Effector memory CD8-positive, alpha-beta T cell (primary cell): ENCODE measurements at regions not wholly inside any gene's neighbourhood (a gene's known extent, or its start where the extent isn't known, plus 50 kb on each side); places are given as distances from the start of the nearest gene placed in this dataset.

Experiments used
- ATAC-seq: fragments of 150-1000 bp; cut with Tn5 transposase; replicated peaks from 2 replicates; pipeline ENCODE4 v1.10.0; 2021; ENCODE audit warnings: mild to moderate bottlenecking, moderate library complexity
- DNase-seq, 3 experiments: peaks; one replicate each; pipeline ENCODE4 v3.0.0; 2021
- H3K27ac Mint-ChIP-seq, 2 donors: one replicate each; pipeline ENCODE4 v1.8.0; 2022; ENCODE audit warnings: mild to moderate bottlenecking in 2 of 2, mixed read lengths in 2 of 2, moderate library complexity in 2 of 2
- H3K27me3 Mint-ChIP-seq, 2 donors: one replicate each; pipeline ENCODE4 v1.8.0; 2022; ENCODE audit warnings: mixed read lengths in 2 of 2
- H3K36me3 Mint-ChIP-seq: one replicate; pipeline ENCODE4 v1.8.0; 2022; ENCODE audit warnings: mild to moderate bottlenecking, moderate library complexity, mixed read lengths; ENCODE audit not compliant: insufficient read depth
- H3K4me1 Mint-ChIP-seq, 2 donors: one replicate each; pipeline ENCODE4 v1.8.0; 2022; ENCODE audit warnings: low read depth in 2 of 2, mixed read lengths in 2 of 2
- H3K4me3 Mint-ChIP-seq, 2 donors: one replicate each; pipeline ENCODE4 v1.8.0; 2022; ENCODE audit warnings: mild to moderate bottlenecking in 2 of 2, mixed read lengths in 2 of 2, moderate library complexity in 2 of 2
- H3K9me3 Mint-ChIP-seq, 2 donors: one replicate each; pipeline ENCODE4 v1.8.0; 2022; ENCODE audit warnings: mixed read lengths in 2 of 2

DNA sequence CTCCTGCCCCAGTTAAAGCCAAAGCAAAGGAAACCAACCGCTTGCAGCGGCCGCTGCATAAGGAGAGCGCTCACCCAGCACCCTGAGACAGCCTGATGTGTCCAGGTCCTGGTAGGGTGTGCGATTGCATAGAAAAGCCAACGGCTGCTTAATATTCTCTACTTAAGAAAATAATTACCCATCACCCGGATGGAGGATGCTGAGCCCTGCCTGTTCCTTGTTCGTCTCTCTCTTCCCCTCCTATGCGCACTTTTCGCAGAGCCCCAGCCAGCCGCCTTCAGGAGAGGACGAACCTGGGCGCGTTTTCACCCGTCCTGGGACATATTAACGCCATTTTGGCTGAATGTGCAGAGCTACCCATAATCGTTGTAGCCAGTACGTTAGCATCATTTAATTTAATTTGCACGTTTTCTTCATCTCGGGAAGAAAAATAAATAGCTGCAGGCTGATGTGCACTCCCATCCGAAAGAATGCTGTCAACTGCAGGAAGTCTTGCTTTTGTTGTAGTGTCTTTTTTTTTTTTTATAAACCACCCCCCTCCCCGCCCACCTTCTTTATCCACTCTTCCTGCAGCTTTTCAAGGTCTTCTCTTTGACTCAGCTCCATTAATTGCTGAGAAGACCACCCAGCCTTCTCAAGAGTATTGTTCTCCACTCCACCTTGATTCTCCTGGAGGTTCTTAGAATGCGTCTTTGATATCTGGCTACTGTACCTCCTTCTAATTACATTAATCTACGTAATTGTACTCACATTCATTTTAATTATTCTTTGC lies 214.5 kb downstream of the TEX29 start:
- H3K4me3 Mint-ChIP-seq = no peak overlapping the region
- H3K27ac Mint-ChIP-seq = no peak overlapping the region
- no peak for ATAC-seq
- H3K36me3 Mint-ChIP-seq = no peaks in the 10 kb centered on the region
- DNase-seq = no peak
- peaks cover 44 to 92% of the 10 kb centered on the region in 2 donors for H3K27me3 Mint-ChIP-seq
- H3K9me3 Mint-ChIP-seq = no peaks in the 10 kb centered on the region
- peaks cover 0 to 3% of the 10 kb centered on the region in 2 donors for H3K4me1 Mint-ChIP-seq

DNA sequence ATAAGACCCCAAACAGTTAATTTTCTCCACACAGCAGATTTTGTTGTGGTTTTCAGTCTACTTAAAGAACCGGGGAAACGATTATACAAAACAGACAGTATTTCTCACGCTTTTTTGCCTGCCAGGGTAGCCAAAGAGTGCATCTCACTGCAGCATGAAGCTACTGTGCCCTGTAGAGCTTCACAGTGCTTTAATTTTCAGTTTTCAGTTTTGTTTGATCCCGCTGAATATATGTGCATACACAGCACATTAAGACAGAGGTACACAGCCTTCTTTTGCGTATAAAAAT lies 215.0 kb downstream of the TEX29 start:
- ATAC-seq (no peak), DNase-seq (no peak)
- Mint-ChIP-seq H3K36me3 (no peaks in the 10 kb centered on the region), H3K27ac (no peak overlapping the region), H3K27me3 (peaks cover 49 to 94% of the 10 kb centered on the region in 2 donors), H3K4me3 (no peak overlapping the region), H3K9me3 (no peaks in the 10 kb centered on the region), H3K4me1 (peaks cover 0 to 3% of the 10 kb centered on the region in 2 donors)

DNA sequence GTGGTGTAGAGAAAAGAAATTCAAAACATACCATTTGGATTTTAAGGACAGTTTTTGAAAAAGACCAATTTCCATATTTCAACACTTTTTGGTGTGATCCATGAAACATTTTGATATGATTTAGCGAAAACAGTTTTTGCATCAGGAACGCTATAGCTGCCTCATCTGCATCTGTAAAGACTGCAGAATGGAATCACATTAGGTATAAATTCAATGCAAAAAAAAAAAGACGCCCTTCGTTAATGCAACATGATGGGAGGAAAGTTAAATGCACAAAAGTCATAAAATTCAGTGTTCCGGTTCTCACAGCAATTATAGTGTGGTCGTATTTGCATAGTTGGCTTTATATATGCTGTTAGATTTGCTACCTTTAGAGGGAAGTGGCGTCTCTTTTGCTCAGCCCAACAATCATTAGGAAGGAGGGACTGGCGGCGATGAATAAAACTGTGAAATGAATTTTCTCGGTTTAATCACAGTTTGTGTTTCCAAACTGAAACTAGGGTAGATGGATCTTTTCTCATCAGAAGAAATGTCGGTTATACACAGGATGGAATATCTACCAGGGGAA lies 215.7 kb downstream of the TEX29 start:
- no peaks in the 10 kb centered on the region for H3K36me3 Mint-ChIP-seq
- H3K9me3 Mint-ChIP-seq = no peaks in the 10 kb centered on the region
- H3K4me3 Mint-ChIP-seq = no peak overlapping the region
- H3K27me3 Mint-ChIP-seq = peaks cover 56 to 94% of the 10 kb centered on the region in 2 donors
- H3K27ac Mint-ChIP-seq = no peak overlapping the region
- ATAC-seq (no peak), DNase-seq (no peak)
- no peaks in the 10 kb centered on the region for H3K4me1 Mint-ChIP-seq

- Mint-ChIP-seq H3K36me3 (no peaks in the 10 kb centered on the region), H3K4me1 (no peaks in the 10 kb centered on the region), H3K27me3 (peaks cover 54 to 92% of the 10 kb centered on the region in 2 donors), H3K4me3 (no peak overlapping the region), H3K9me3 (no peaks in the 10 kb centered on the region), H3K27ac (no peak overlapping the region)
- ATAC-seq = no peak
- DNase-seq = no peak
These were observed 216.8 kb downstream of the TEX29 start for GRCh38 chr13:111537115-111537728.

DNA sequence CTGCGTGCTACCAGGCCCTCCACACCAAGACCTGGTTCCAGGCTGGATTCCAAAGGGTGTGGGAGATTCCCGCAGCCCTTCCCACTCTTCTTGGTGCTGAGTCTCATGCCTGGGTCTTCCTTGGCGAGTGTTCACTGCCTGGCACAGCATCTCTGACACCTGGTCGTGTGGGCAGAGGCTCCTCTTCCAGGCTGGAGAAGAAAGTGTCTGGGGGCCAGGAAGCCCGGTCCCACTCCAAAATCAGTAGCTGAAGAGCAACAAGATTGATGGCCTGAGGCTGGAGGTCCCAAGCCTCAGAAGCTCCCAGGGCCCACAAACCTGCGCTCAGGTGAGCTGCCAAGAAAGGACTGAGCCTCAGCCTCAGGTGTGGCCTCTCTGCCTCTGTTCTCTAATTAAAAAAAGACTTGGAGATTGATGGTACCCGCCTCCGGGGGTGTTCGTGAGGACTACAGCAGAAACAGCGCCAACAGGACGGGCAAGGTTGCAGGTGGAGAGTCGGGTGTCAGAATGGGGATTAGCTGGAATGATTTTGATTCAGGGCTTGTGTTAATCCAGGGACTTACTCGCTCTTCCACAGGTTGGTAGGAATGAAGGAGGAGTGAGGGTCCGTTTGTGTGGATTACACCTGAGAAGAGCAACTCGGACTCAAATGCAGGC lies 217.5 kb downstream of the TEX29 start:
- Mint-ChIP-seq H3K27ac (no peak overlapping the region), H3K9me3 (no peaks in the 10 kb centered on the region), H3K4me3 (no peak overlapping the region), H3K36me3 (no peaks in the 10 kb centered on the region), H3K27me3 (peaks cover 59 to 90% of the 10 kb centered on the region in 2 donors), H3K4me1 (no peaks in the 10 kb centered on the region)
- ATAC-seq = no peak
- DNase-seq = no peak

DNA sequence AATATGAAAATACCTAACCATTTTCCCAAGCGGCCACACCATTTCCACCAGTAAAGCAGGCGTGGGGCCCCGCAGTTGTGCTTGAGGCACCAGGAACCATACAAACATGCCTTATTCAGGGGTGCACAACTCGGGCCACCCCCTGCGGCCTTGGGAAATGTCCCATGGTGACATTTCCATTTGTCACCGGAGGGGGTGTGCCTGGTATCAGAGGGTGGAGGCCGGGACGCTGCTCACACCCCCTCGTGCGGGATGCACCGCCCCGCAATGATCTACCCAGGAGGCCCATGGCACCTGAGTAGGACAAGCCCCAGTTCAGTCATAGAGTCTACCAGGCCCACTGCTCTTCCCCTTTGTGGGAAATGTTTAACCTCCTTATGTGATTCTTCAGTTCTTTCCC lies 218.8 kb downstream of the TEX29 start:
- no peaks in the 10 kb centered on the region for H3K36me3 Mint-ChIP-seq
- peaks cover 2 to 3% of the 10 kb centered on the region in 2 donors for H3K9me3 Mint-ChIP-seq
- DNase-seq = no peak
- no peak overlapping the region for H3K27ac Mint-ChIP-seq
- H3K4me1 Mint-ChIP-seq = no peaks in the 10 kb centered on the region
- no peak for ATAC-seq
- H3K4me3 Mint-ChIP-seq = no peak overlapping the region
- peaks cover 55 to 82% of the 10 kb centered on the region in 2 donors for H3K27me3 Mint-ChIP-seq

DNA sequence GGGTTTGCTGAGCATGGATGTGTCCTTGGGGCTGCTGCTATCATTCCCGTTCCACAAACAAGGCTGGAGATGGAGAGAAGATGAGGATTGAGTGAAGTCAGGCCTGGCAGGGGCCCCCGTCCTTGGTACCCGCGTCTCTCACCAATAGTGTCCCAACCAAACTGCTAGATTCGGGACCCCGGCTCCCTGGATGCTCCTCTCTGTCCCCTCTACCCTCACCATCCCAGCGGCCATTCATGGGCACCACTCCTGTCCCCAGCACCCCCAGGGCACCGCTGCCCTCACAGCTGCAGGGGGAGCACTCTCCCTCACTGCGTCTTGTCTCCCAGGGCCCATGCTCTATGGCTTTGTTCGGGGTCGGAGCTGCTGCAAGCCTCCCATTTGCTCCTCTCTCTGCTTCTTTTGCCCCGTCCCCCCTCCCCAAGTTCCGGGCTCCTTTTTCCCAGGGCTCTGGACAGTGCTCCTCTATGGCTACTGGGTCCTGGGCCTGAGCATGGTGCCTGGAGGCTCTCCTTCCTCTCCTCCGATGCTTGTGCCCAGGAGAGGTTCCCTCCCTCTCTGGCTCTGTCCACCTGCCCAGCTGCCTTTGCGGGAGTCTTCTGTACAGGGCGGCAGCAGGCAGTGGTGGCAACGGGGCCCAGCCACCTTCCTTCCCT lies 219.5 kb downstream of the TEX29 start:
- H3K27ac Mint-ChIP-seq = no peak overlapping the region
- H3K4me3 Mint-ChIP-seq = no peak overlapping the region
- H3K4me1 Mint-ChIP-seq = no peaks in the 10 kb centered on the region
- no peaks in the 10 kb centered on the region for H3K36me3 Mint-ChIP-seq
- H3K9me3 Mint-ChIP-seq = peaks cover 5 to 8% of the 10 kb centered on the region in 2 donors
- H3K27me3 Mint-ChIP-seq = peaks cover 51 to 75% of the 10 kb centered on the region in 2 donors
- no peak for DNase-seq
- no peak for ATAC-seq

DNA sequence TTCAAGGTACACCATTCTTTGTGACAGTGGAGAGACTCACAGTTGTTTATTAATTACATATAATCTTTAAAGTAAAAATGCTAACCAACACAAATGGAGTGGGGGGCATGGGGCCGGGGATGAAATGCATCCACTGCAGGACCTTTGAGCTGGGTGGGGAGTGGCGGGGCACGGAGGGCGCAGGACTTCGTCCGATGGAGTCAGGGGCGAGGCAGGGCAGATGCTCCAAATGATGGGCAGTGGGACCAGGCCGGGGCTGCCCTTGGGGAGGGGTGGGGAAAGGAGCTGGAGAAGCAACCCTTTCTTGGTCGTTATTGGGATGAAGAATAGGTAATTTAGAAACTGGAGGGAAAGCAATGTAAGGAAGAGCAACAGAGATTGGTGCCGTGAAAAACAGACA lies 220.0 kb downstream of the TEX29 start:
- Mint-ChIP-seq H3K27ac (no peak overlapping the region), H3K27me3 (peaks cover 45 to 70% of the 10 kb centered on the region in 2 donors)

GRCh38 chr13:111541345-111541744 lies 220.9 kb downstream of the TEX29 start:
- no peaks in the 10 kb centered on the region for H3K36me3 Mint-ChIP-seq
- peaks cover 8 to 14% of the 10 kb centered on the region in 2 donors for H3K9me3 Mint-ChIP-seq
- no peaks in the 10 kb centered on the region for H3K4me1 Mint-ChIP-seq
- H3K27me3 Mint-ChIP-seq = peaks cover 39 to 61% of the 10 kb centered on the region in 2 donors
- H3K27ac Mint-ChIP-seq = no peak overlapping the region
- no peak overlapping the region for H3K4me3 Mint-ChIP-seq
- DNase-seq (no peak), ATAC-seq (no peak)

More for the DNA sequence above, 220.0 kb downstream of the TEX29 start:
- ATAC-seq = no peak
- H3K4me3 Mint-ChIP-seq = no peak overlapping the region
- no peak for DNase-seq
- H3K4me1 Mint-ChIP-seq = no peaks in the 10 kb centered on the region
- peaks cover 5 to 8% of the 10 kb centered on the region in 2 donors for H3K9me3 Mint-ChIP-seq
- H3K36me3 Mint-ChIP-seq = no peaks in the 10 kb centered on the region

DNA sequence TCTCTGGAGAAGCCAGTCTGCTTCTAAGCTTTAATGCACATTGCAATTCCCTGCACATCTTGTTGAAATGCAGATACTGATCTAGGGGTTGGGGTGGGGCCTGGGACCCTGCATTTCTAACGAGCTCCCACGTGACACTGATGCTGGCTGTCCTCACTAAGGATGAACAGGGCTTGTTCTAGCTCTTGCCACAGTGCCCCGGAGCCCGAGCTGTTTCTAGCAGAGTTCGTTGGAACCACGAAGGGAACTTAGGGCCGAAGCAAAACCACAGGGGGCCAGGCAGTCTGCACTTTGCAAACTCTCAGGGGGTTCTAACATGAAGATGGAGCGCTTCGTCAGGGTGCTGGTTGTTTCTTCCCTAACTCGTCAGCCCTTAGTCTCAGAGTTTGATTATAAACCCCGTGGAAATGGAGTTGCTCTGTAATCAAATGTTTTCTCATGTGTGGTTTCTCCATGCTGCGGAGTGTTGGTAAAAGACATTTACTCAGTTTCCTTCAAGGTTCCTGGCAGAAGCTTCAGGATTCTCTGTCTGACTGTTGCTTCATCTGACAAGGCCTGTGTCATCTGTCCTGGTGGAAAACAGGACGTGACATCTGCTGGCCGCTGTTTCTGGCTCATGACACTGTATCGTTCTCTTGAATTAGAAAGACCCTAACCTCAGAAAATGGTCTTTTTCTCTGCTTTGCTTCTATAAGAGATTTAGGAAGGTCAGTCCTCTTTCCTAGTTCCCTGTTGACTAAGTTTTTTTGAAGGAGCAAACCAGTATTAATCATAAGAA lies 221.5 kb downstream of the TEX29 start:
- Mint-ChIP-seq H3K4me3 (no peak overlapping the region), H3K36me3 (no peaks in the 10 kb centered on the region), H3K9me3 (peaks cover 8 to 14% of the 10 kb centered on the region in 2 donors), H3K27ac (no peak overlapping the region), H3K27me3 (peaks cover 35 to 55% of the 10 kb centered on the region in 2 donors), H3K4me1 (no peaks in the 10 kb centered on the region)
- DNase-seq (no peak), ATAC-seq (no peak)

- no peaks in the 10 kb centered on the region for H3K36me3 Mint-ChIP-seq
- no peak overlapping the region for H3K4me3 Mint-ChIP-seq
These were observed 222.3 kb downstream of the TEX29 start for GRCh38 chr13:111542530-111543341.

DNA sequence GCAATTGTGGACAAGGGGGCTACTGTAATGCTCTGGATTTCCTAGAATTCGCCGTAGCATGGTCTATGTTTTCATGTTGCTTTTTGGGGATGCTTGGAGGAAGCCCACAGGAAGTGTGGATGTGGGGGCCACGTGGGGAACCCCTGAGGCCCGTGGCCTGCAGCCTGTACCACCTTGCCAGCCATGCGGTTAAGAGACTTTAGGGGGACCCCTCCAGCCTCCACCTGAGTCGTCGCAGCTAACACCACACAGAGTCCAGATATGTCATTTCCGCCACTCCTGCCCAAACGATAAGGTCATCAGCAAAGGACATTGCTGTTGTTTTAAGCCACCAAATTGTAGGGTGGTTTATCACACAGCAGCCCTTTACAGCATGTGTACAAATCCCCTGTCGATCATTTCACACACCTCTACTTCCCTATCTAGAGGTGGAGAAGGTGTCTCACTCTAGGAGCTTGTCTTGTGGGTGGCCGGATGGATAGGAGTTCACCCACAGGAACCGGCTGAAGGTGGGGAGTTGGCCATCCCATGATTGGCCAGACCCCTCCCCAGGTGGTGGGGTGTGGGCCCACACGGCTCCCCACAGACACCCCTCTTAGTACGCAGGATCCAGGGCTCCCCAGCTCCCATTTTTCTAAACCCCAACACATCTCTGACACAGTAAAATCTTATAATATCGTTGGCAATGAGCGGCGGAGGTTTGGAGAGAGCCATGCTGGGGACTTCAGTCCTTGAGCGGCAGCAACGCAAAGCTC lies 226.7 kb downstream of the TEX29 start:
- no peak for ATAC-seq
- H3K27ac Mint-ChIP-seq = no peak overlapping the region
- H3K9me3 Mint-ChIP-seq = peaks cover 8 to 14% of the 10 kb centered on the region in 2 donors
- peaks cover 10 to 18% of the 10 kb centered on the region in 2 donors for H3K27me3 Mint-ChIP-seq
- no peak overlapping the region for H3K4me3 Mint-ChIP-seq
- no peak for DNase-seq
- H3K36me3 Mint-ChIP-seq = no peaks in the 10 kb centered on the region
- H3K4me1 Mint-ChIP-seq = no peaks in the 10 kb centered on the region

More at GRCh38 chr13:111542530-111543341, 222.3 kb downstream of the TEX29 start:
- peaks cover 32 to 47% of the 10 kb centered on the region in 2 donors for H3K27me3 Mint-ChIP-seq
- no peak for ATAC-seq
- H3K4me1 Mint-ChIP-seq = no peaks in the 10 kb centered on the region
- no peak overlapping the region for H3K27ac Mint-ChIP-seq
- peaks cover 8 to 14% of the 10 kb centered on the region in 2 donors for H3K9me3 Mint-ChIP-seq
- no peak for DNase-seq
